ENCODE measurements at regions not wholly inside any gene's neighbourhood (a gene's known extent, or its start where the extent isn't known, plus 50 kb on each side); places are given as distances from the start of the nearest gene placed in this dataset.
"Not testable (repeated sequence)": the region's sequence is repeated elsewhere in the genome, so short reads cannot be mapped to it uniquely, and the experiment has no call there.

DNA sequence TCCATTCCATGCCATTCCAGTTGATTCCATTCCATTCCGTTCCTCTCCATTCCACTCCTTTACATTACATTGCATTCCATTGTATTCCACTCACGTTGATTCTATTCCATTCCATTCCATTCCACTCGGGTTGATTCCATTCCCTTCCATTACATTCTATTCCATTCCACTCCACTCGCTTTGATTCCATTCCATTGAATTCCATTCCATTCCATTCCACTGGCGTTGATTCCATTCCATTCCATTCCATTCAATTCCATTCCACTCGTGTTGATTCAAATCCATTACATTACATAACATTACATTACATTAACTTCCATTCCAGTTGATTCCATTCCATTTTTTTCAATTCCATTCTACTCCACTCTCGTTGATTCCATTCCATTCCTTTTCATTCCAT, 1142.8 kb downstream of the RPIA start:
- DNase-seq, result no peak

DNA sequence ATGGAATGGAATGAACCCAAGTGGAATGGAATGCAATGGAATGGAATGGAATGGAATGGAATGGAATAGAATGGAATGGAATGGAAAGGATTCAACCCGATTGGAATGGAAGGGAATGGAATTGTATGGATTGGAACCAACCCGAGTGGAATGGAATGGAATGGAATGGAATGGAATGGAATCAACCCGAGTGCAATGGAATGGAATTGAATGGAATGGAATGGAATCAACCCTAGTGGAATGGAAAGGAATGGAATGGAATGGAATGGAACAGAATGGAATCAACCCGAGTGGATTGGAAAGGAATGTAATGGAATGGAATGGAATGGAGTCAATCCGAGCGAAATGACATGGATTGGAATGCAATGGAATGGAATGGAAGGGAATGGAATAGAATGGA, 1144.9 kb downstream of the RPIA start:
- DNase-seq, result not testable (repeated sequence)

DNA sequence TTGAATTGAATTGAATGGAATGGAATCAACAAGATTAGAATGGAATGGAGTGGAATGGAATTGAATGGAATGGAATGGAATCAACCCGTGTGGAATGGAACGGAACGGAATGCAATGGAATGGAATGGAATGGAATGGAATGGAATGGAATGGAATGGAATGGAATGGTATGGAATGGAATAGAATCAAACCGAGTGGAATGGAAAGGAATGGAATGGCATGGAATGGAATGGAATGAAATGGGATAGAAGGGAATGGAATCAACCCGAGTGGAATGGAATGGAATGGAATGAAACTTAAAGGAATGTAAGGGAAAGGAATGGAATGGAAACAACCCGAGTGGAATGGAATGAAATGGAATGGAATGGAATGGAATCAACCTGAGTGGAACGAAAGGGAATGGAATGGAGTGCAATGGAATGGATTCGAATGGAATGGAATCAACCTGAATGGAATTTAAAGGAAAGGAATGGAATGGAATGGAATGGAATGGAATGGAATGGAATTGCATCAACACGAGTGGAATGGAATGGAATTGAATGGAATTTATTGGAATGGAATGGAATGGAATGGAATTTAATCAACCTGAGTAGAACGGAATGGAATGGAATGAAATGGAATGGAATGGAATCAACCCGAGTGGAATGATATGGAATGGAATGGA, 1146.6 kb downstream of the RPIA start:
- no peak for DNase-seq

DNA sequence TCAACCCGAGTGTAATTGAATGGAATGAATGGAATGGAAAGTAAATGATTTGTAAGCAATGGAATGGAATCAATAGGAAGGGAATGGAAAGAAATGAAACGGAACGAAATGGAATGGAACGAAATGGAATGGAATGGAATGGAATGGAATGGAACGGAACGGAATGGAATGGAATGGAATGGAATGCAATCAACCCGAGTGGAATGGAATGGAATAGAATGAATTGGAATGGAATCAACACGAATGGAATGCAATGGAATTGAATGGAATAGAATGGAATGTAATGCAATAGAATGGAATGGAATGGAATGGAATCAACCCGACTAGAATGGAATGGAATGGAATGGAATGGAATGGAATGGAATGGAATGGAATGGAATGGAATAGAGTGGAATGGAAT, 1148.7 kb downstream of the RPIA start:
- DNase-seq, result not testable (repeated sequence)

DNA sequence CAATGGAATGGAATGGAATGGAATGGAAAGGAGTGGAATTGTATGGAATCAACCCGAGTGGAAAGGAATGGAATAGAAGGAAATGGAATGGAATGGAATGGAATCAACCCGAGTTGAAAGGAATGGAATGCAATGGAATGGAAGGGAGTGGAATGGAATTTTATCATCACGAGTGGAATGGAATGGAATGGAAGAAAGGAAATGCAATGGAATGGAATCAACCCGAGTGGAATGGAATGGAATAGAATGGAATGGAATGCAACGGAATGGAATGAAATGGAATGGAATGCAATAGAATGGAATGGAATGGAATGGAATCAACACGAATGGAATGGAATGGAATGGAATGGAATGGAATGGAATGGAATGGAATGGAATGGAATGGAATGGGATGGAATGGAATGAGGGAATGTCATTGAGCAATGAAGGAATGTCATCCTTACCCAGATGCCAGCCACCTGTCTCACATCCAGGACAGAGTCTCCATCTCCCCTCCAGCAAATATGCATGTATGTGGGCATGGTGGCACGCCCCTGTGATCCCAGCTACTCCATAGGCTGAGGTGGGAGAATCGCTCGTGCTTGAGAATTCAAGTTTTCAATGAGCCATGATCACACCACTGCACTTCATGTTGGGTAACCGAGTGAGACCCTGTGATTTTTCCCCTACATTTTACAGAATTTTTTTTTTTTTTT, 1149.5 kb downstream of the RPIA start:
- not testable (repeated sequence) for DNase-seq

DNA sequence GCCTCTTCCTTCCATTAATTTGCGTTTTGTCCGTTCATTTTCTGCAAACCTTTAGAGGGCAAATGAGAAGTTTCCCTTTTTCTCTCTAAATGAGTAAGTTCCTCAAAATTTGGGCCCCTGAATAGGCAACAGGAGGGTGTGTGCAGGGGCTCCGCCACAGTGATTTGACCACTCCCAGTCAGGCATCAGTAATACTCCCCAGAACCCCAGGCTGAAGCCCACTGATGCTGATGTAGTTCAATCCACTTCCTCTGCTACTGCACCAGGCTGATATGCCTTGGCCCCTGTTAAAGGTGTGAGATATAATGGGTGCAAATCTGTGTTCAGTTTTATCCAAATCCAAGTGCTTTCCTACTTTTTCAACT, 1150.0 kb downstream of the RPIA start:
- DNase-seq, result no peak

DNA sequence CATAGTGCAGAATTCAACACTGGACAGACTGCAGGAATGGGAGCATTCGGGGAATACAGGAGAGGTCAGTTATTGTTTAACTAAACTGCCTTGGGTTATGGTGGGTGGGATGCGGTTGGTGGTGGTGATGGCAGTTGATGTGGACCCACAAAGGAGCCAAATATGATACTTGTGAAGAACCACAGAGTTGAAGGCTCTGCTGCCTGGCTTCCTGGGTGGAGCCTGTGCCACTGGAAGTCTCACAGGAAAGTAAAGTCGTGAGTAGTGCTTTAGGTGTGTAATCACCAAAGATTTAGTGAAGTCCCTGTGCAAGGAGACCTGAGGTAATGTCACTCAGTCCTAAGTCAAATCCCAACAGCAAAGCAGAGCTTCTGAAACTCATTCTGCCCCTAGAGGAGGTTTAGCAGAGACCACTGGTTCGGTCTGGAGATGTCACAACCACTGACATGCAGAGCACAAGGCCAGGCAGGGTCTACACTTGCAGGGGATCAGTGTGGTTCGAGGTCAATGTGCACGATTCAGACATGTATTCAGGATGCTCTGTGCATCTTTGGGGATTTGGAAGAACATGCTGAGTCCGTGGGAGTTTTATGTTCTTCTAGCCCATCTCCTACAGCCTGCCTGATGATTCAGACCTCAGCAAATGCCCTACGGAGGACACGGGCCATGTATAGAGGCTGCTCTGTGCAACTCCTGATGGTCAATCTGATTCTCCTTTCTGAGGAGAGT, 1150.9 kb downstream of the RPIA start:
- DNase-seq, result no peak

DNA sequence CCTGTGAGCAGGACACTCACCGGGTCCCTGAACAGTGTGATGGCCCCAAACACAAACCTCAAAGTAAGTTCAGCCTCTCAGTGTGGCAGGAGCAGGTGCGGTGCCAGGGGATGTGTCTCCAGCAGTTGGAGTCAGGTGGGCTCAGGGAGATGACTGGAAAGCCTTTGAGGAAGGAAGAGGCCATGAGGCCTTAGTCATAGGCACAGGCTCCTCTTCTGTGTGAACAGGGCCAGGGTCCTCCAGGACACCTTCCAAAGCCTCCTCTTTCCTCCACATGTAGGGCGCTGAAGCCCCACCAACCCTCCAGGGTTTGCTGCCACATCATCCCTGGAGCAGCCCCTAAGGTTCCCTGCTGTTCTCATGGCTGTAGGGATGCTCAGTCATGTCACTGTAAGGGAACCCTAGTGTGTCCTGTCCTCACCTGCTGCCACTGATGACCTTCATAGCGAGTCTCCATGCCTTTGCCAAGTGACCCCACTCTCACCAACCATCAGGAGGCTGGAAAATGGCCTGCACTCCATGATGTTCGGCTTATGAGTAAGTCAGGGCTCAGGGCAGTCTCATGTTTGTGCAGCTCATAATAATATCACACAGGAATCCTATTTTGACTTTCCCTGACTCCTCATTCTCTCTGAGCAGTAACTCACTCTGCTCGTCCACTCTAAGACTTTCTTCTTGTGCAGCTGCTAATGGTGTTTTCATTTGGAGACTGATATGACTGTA, 1152.9 kb downstream of the RPIA start:
- DNase-seq, result no peak

DNA sequence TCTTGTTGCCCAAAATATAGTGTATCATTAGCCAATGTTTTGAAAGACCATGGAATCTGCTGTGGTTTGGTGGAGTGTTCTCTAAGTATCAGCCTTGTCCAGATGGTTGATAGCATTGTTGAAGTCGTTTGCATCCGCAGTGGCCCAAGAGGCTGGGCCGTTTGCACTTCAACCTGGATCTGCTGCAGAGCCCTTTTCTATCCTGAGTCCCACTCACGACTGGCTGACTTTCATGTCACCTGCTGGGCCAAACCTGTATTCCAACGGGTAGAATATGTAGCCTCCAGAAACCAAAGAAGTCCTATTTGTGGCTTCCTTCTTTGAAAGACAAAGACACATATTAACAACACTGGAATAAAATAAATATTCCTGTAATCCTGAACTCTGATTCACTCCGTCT, 1154.1 kb downstream of the RPIA start:
- DNase-seq, result no peak

DNA sequence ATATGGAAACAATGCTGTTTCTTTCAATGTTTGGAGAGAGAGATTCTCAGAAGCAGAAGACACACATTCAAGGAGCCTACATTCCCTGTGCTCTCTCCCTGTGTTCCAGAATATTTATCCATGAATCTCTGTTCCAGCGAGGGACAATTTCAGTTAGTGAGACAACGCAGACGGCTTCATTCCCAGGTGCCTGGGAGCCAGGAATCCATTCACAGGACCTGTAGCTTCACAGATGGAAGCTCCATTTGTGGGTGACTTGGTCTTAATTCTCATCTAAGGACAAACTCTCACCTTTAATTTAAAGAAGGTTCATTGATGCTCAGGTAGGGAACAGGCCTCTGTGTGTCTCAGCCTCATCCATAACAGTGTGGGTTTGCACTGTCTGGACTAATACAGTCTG, 1156.6 kb downstream of the RPIA start:
- DNase-seq, result no peak

DNA sequence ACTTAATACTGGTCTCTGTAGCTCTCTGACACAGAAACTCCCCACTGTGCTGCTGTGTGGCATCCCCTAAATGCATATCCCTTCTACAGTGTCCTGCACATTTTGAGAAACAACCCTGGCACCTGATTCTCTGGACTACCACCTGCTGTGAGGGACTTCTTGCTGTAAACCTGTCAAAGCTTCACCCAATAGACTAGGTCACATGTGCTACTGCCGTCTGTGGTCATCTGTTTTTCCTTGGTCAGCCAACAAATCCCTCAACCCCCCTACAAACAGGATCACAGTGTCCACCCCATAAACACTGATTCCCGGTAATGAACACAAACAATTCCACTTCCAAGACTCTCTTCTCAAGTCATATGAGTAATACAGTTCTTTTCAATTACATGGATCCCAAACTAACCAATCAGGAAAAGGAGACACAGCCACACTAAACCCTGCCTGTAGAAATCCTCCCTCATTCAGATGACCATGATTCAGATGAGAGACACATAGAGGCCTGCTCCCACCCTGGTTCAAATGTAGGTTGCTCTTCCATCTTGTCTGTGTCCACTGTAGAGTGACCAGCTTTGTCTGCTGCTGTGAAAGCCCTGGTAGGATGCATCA, 1157.4 kb downstream of the RPIA start:
- no peak for DNase-seq

DNA sequence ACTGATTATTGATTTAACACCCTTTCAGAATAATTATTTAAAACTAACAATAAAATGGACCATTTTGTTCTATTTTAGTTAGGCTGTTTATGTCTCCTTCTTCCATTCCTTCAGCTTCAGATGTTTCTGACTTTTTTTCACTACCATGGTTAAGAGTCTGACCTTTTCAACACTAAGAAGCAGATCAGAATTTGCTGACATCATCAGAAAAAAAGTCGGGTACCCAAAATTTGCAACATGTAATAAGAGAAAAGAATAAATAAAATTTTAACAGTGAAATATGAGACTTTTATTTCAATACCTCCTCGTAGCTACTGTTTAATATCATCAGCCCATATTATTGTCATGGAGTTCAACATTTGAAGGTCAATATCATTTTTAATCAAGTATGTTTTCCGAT, 1158.3 kb downstream of the RPIA start:
- no peak for DNase-seq

DNA sequence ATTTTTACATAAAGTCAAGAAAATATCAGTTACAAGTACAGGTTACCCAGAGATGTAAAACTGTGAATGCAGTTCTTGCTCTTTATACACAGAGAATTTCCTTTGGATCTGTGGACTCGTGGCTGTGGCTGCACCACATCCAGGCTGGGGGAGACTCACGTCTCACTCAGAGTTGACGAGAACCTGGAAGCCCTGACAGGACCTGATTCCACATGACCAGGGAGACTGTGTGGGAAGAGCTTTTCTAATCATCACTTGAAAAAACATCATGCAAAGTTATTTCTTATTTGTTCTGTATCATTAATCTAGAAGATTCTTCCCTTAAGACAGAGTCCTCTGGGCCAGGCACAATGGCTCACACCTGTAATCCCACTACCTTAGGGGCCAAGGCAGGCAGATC, 1159.0 kb downstream of the RPIA start:
- no peak for DNase-seq

DNA sequence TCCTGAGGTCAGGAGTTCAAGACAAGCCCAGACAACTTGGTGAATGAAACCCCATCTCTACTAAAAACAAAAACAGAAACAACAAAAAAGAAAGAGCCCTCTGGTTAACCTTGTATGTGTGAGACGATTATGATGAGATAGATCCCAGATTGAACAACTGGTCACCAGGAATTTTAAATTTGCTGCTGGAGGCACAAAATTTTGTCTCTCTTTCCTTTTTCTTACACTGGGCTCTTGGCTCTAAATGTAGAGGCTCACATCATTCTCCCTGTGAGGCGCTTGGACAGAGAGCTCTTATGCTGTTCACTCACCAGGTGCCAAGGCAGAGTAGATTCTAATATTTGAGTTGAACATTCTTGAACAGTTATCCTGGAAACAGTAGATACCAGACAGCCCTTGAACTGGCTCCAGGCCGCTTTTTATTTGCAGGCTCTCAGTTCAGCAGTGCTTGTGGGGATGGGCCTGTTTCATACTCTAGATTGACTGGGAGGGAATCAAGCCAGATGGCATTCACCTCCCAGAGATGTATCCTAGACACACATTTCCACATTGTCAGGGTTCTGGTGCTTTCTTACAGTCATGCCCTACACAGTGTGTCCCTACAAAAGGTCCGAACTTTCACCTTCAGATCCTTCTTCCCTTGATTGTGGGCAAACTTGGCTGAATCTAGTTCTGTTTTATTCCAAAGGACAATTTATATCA, 1159.6 kb downstream of the RPIA start:
- DNase-seq, result no peak

DNA sequence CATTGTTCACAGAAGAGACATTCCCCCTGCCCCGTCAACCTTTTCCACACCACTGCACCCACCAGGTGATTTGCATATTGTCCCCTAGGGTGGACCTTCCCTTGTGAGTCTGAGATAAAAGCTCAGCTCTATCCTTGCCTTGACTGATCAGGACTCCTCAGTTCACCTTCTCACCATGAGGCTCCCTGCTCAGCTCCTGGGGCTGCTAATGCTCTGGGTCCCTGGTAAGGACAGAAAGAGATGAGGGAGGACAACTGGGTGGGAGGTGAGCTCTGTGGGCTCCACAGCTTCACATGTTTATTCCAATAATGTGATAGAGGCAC, 1160.1 kb downstream of the RPIA start:
- no peak for DNase-seq

DNA sequence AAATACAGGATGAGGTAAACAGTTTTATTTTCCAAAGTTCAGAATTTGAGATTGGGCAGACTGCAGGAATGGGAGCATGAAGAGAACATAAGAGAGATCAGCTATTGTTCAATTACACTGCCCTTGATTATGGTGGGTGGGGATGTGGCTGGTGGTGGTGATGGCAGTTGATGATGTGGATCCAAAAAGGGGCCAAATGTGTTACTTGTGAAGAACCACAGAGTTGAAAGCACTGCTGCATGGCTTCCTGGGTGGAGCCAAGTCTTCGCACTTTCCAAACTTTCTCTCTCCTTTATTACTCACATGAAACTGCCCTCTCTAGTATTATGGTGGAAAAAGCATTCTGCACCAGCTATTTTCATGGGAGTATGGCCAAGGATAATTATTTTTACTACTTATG, 1162.0 kb downstream of the RPIA start:
- not testable (repeated sequence) for DNase-seq

DNA sequence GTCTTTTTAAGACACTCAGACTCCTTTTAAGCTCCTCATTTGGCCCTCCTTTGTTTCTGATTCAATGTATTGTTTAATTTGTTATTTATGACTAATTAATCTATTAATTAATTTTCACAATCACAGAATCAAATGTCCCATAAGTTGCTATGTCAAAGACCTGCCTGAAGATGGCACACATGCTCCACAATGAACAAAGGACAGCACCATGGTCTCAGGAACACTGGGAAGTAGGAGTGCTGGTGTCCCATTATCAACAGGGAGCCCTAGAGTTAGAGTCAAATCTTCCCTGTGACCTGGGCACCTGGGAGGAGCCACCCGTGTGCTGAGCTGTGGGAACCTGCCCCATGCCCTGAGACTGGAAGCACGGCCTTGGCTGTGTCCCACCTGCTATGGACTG, 1164.3 kb downstream of the RPIA start:
- not testable (repeated sequence) for DNase-seq

DNA sequence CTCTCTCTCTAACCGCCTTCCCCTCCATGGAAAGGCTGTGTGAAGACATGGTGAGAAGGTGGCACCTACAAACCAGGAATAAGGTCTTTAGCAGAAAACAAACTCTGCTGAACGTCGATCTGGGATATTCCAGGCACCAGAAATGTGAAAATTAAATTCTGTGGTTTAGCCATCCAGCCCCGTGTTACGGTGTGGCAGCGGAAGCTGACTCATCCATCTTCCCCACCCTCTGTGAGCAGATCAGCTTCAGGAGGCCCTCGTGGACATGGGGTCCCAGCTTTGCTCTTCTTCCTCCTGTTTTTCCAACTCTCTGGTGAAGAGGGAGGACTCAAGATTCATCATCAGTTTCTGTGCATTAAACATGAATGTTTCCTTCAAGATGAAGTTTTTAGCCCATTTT, 1164.8 kb downstream of the RPIA start:
- not testable (repeated sequence) for DNase-seq

DNA sequence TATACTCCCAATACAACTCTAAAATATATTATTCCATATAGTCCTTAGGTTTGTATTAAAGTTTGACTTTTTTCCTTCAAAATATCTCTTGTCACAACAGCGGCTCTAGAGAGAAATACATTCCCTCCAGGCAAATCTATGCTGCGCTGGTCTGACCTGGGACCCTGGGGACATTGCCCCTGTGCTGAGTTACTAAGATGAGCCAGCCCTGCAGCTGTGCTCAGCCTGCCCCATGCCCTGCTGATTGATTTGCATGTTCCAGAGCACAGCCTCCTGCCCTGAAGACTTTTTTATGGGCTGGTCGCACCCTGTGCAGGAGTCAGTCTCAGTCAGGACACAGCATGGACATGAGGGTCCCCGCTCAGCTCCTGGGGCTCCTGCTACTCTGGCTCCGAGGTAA, 1170.7 kb downstream of the RPIA start:
- DNase-seq, result not testable (repeated sequence)

DNA sequence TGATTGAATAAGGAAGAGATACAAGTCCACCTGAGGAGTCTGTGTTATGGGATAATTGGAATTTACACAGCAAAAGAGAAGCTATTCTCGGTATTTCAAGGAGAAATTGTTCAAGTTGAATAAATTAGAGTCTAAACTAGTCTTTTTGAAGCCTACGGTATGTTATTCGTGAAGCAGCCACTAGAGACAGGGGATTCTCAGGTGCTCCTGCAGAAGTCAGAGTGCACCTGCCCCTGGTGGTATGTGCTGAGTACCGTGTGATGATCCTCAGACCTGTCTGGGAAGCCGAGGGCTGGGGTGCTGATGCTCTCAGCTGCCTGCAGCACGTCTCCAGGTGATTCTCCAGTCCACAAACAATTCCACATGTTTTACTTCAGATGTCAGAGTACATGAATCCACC, 1171.7 kb downstream of the RPIA start:
- DNase-seq, result not testable (repeated sequence)

DNA sequence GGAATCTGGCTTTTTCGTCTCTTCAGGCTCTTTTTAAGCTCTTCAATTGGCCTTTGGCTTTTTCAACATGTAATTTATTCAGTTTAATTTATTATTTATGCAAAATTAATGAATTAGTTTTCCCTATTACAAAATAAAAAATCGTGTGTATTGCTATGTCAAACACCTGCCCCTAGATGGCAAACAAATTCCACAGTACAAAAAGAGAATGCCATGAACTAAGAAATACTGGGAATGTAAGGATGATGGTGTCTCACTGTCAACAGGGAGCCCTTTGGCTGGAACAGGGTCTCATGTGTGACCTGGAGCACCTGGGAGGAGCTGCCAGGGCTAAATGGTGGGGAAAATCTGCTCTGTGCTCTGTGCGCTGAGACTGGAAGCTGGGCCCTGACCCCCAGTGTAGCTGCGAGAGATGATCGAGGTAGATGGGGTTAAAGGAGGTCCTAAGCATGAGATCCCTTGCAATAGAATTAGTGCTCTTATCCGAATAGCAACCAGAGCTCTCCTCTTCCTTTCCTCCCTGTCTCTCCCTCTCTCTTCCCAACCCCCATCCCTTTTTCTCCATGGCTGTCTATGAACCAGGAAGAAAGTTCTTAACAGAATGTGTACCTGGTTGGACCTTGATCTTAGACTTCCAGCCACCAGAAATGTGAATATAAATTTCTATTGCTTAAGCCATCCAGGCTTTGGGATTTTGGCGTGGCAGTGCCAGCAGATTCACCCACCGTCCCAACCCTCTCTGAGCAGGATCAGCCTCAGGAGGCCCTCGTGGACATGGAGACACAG, 1183.5 kb downstream of the RPIA start:
- not testable (repeated sequence) for DNase-seq

DNA sequence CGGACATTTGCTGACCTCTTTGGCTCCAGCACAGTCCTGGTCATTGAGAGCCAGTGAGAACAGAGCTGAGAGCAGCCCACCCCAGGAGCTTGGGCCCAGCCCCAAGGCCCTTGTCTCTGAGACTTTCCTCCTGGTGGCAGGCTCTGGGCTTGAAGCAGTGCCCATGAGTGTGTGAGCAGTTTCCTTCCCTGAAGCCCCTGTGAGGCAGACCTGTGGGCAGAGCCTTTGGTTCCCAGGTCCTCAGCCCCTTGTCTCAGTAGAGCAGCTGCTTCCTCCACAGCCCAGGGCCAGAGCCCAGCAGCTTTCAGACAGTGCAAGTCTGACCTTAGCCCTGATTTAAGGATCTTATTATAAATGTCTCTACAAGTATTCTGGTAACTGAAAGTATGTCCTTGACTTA, 1185.0 kb downstream of the RPIA start:
- not testable (repeated sequence) for DNase-seq
